A549 (cell line): ENCODE measurements at regions not wholly inside any gene's neighbourhood (a gene's known extent, or its start where the extent isn't known, plus 50 kb on each side); places are given as distances from the start of the nearest gene placed in this dataset.

Experiments
- CHD4 ChIP-seq: fragments of 200-600 bp; sonication (generic); IDR thresholded peaks from 2 replicates; pipeline ENCODE4 v1.6.1; 2016; ENCODE audit warnings: antibody characterized with exemption, mild to moderate bottlenecking, borderline replicate concordance
- CTCF ChIP-seq: fragments of >200 bp; sonication (Bioruptor Twin); formaldehyde crosslinking; IDR thresholded peaks from 3 replicates; pipeline ENCODE4 v1.5.1; 2016
- E2F6 ChIP-seq: IDR thresholded peaks from 2 replicates; pipeline ENCODE4 v1.6.1; 2012; ENCODE audit warnings: low read depth, borderline replicate concordance
- MAFK ChIP-seq: fragments of 450-650 bp; IDR thresholded peaks from 2 replicates; pipeline ENCODE4 v1.6.1; 2014; ENCODE audit not compliant: partially characterized antibody
- TP53 ChIP-seq: fragments of 250-450 bp; sonication (Bioruptor Pico); IDR thresholded peaks from 2 replicates; pipeline ENCODE4 v1.5.0; 2021; ENCODE audit warnings: mild to moderate bottlenecking, moderate library complexity
- USF2 ChIP-seq: fragments of 450-650 bp; IDR thresholded peaks from 2 replicates; pipeline ENCODE4 v1.6.1; 2014; ENCODE audit warnings: antibody characterized with exemption
- ZC3H11A ChIP-seq: fragments of 450-650 bp; IDR thresholded peaks from 2 replicates; pipeline ENCODE4 v1.6.1; 2014; ENCODE audit warnings: antibody characterized with exemption, mild to moderate bottlenecking

GRCh38 chr14:51436630-51437029 is 196.6 kb downstream of the TMX1 start:
- TF ChIP-seq USF2 = no peak
- no peak for TF ChIP-seq TP53 (CRISPR knock-in tag)
- no peak for TF ChIP-seq E2F6
- no peak for TF ChIP-seq CHD4
- TF ChIP-seq MAFK = no peak
- no peak for TF ChIP-seq ZC3H11A
- TF ChIP-seq CTCF = no peak
